SU-DHL-6 (cell line): ENCODE measurements at regions not wholly inside any gene's neighbourhood (a gene's known extent, or its start where the extent isn't known, plus 50 kb on each side); places are given as distances from the start of the nearest gene placed in this dataset.

ENCODE experiments used
- CTCF ChIP-seq: fragments of 200-600 bp; sonication (generic); IDR thresholded peaks from one replicate; pipeline ENCODE4 v1.5.1; 2017; ENCODE audit warnings: antibody characterized with exemption, mild to moderate bottlenecking, low read length, moderate library complexity; ENCODE audit not compliant: insufficient read depth, poor library complexity, severe bottlenecking
- EZH2phosphoT487 ChIP-seq: fragments of 200-600 bp; sonication (generic), shearing (Covaris generic); conservative IDR thresholded peaks from 2 replicates; pipeline ENCODE4 v1.6.1; 2018; ENCODE audit warnings: mild to moderate bottlenecking, antibody characterized with exemption, low read length, moderate library complexity, mixed read lengths

- TF ChIP-seq CTCF: no peak
- no peak for TF ChIP-seq EZH2phosphoT487
Observed at GRCh38 chr14:83733670-83734069, 1796.3 kb upstream of the FLRT2 start.
